WTC11 (cell line): ENCODE measurements at regions not wholly inside any gene's neighbourhood (a gene's known extent, or its start where the extent isn't known, plus 50 kb on each side); places are given as distances from the start of the nearest gene placed in this dataset.

ENCODE experiments used
- ATAC-seq: fragments of 200-7000 bp; cut with Tn5 transposase; 2 replicates; pipeline ENCODE4 v1.10.0; 2021; ENCODE audit warnings: mild to moderate bottlenecking, moderate library complexity
- CTCF ChIA-PET: fragments of 300-600 bp; sonication (Branson Sonifier 250); formaldehyde crosslinking; loops from one replicate; lab custom pipeline; 2021; ENCODE audit warnings: antibody characterized with exemption; lab: Charles Lee
- POLR2A ChIA-PET: fragments of 350-600 bp; sonication (Branson Sonifier 250); formaldehyde crosslinking; loops from one replicate; lab custom pipeline; 2021; ENCODE audit warnings: antibody characterized with exemption; lab: Charles Lee
- DNase-seq: peaks from one replicate; pipeline ENCODE4 v3.0.0; 2021; ENCODE audit warnings: low spot score
- H3K27ac Mint-ChIP-seq: 2 replicates; pipeline ENCODE4 v1.8.0; 2021; ENCODE audit warnings: mixed read lengths
- H3K27me3 Mint-ChIP-seq: 2 replicates; pipeline ENCODE4 v1.8.0; 2021; ENCODE audit warnings: low read depth, mild to moderate bottlenecking, moderate library complexity, mixed read lengths
- H3K36me3 Mint-ChIP-seq: 2 replicates; pipeline ENCODE4 v1.8.0; 2021; ENCODE audit warnings: mixed read lengths
- H3K4me1 Mint-ChIP-seq: 2 replicates; pipeline ENCODE4 v1.8.0; 2022; ENCODE audit warnings: mixed read lengths
- H3K4me3 Mint-ChIP-seq: 2 replicates; pipeline ENCODE4 v1.8.0; 2021; ENCODE audit warnings: mild to moderate bottlenecking, moderate library complexity, mixed read lengths
- H3K9me3 Mint-ChIP-seq: 2 replicates; pipeline ENCODE4 v1.8.0; 2021; ENCODE audit warnings: mixed read lengths
- ATF1 ChIP-seq: sonication (generic); formaldehyde crosslinking; IDR thresholded peaks from 2 replicates; pipeline ENCODE4 v1.8.1; 2023; ENCODE audit warnings: mild to moderate bottlenecking, moderate library complexity, missing genetic modification reagents
- ELF4 ChIP-seq: sonication (generic); formaldehyde crosslinking; IDR thresholded peaks from 2 replicates; pipeline ENCODE4 v1.8.1; 2022; ENCODE audit warnings: low read depth, mild to moderate bottlenecking, moderate library complexity, missing genetic modification reagents
- EMX1 ChIP-seq: fragments of 250-450 bp; sonication (Bioruptor Pico); IDR thresholded peaks from 2 replicates; pipeline ENCODE4 v1.8.0; 2021; ENCODE audit warnings: mild to moderate bottlenecking
- ESRRA ChIP-seq: sonication (generic); formaldehyde crosslinking; IDR thresholded peaks from 2 replicates; pipeline ENCODE4 v1.8.1; 2022; ENCODE audit warnings: mild to moderate bottlenecking, missing genetic modification reagents, borderline replicate concordance
- IRF1 ChIP-seq: sonication (generic); formaldehyde crosslinking; IDR thresholded peaks from 2 replicates; pipeline ENCODE4 v1.8.0; 2023; ENCODE audit warnings: missing genetic modification reagents
- MXD4 ChIP-seq: fragments of 250-450 bp; sonication (Bioruptor Pico); IDR thresholded peaks from 2 replicates; pipeline ENCODE4 v1.8.0; 2021; ENCODE audit warnings: mild to moderate bottlenecking, moderate library complexity, borderline replicate concordance
- NFATC4 ChIP-seq: fragments of 250-450 bp; sonication (Bioruptor Pico); IDR thresholded peaks from 2 replicates; pipeline ENCODE4 v1.9.0; 2021; ENCODE audit warnings: mild to moderate bottlenecking
- NFYB ChIP-seq: sonication (generic); formaldehyde crosslinking; conservative IDR thresholded peaks from 2 replicates; pipeline ENCODE4 v1.8.0; 2022; ENCODE audit warnings: low read depth, missing genetic modification reagents
- NR1H2 ChIP-seq: sonication (generic); formaldehyde crosslinking; IDR thresholded peaks from 2 replicates; pipeline ENCODE4 v1.9.0; 2021; ENCODE audit warnings: mild to moderate bottlenecking, moderate library complexity, missing genetic modification reagents
- NR3C1 ChIP-seq: sonication (generic); formaldehyde crosslinking; conservative IDR thresholded peaks from 2 replicates; pipeline ENCODE4 v1.8.1; 2023; ENCODE audit warnings: low read depth, mild to moderate bottlenecking, missing genetic modification reagents
- PRDM15 ChIP-seq: sonication (generic); formaldehyde crosslinking; IDR thresholded peaks from 2 replicates; pipeline ENCODE4 v1.8.0; 2022; ENCODE audit warnings: missing genetic modification reagents
- RORB ChIP-seq: fragments of 250-450 bp; sonication (Bioruptor Pico); IDR thresholded peaks from 2 replicates; pipeline ENCODE4 v1.9.0; 2021; ENCODE audit warnings: mild to moderate bottlenecking
- SMAD3 ChIP-seq: sonication (generic); formaldehyde crosslinking; IDR thresholded peaks from 2 replicates; pipeline ENCODE4 v1.8.0; 2022; ENCODE audit warnings: missing genetic modification reagents, mild to moderate bottlenecking, borderline replicate concordance
- SMAD4 ChIP-seq: sonication (generic); formaldehyde crosslinking; IDR thresholded peaks from 2 replicates; pipeline ENCODE4 v1.8.0; 2022; ENCODE audit warnings: mild to moderate bottlenecking, missing genetic modification reagents
- SOX15 ChIP-seq: fragments of 250-450 bp; sonication (Bioruptor Pico); IDR thresholded peaks from 2 replicates; pipeline ENCODE4 v1.9.0; 2021; ENCODE audit warnings: mild to moderate bottlenecking
- TEAD1 ChIP-seq: sonication (generic); formaldehyde crosslinking; IDR thresholded peaks from 2 replicates; pipeline ENCODE4 v1.8.0; 2022; ENCODE audit warnings: mild to moderate bottlenecking, missing genetic modification reagents
- TP53 ChIP-seq: sonication (generic); formaldehyde crosslinking; IDR thresholded peaks from 2 replicates; pipeline ENCODE4 v1.8.1; 2023; ENCODE audit warnings: mild to moderate bottlenecking, missing genetic modification reagents
- ZBTB21 ChIP-seq: sonication (generic); formaldehyde crosslinking; IDR thresholded peaks from 2 replicates; pipeline ENCODE4 v1.8.1; 2023; ENCODE audit warnings: mild to moderate bottlenecking, missing genetic modification reagents, borderline replicate concordance
- ZBTB43 ChIP-seq: sonication (generic); formaldehyde crosslinking; IDR thresholded peaks from 2 replicates; pipeline ENCODE4 v1.8.1; 2023; ENCODE audit warnings: mild to moderate bottlenecking, missing genetic modification reagents
- ZMAT4 ChIP-seq: fragments of 250-450 bp; sonication (Bioruptor Pico); IDR thresholded peaks from 2 replicates; pipeline ENCODE4 v1.9.0; 2021; ENCODE audit warnings: mild to moderate bottlenecking
- ZNF219 ChIP-seq: sonication (generic); formaldehyde crosslinking; IDR thresholded peaks from 2 replicates; pipeline ENCODE4 v1.8.0; 2023; ENCODE audit warnings: missing genetic modification reagents, mild to moderate bottlenecking, borderline replicate concordance
- TF ChIP-seq, protein P1 (sequence below): sonication (generic); formaldehyde crosslinking; IDR thresholded peaks from 2 replicates; pipeline ENCODE4 v1.8.0; 2022; ENCODE audit warnings: mild to moderate bottlenecking, missing genetic modification reagents
- TF ChIP-seq, protein P2 (sequence below): sonication (generic); formaldehyde crosslinking; IDR thresholded peaks from 2 replicates; pipeline ENCODE4 v1.8.0; 2023; ENCODE audit warnings: mild to moderate bottlenecking, missing genetic modification reagents
- TF ChIP-seq, protein P3 (sequence below): sonication (generic); formaldehyde crosslinking; IDR thresholded peaks from 2 replicates; pipeline ENCODE4 v1.8.1; 2023; ENCODE audit warnings: mild to moderate bottlenecking, moderate library complexity, missing genetic modification reagents

DNA sequence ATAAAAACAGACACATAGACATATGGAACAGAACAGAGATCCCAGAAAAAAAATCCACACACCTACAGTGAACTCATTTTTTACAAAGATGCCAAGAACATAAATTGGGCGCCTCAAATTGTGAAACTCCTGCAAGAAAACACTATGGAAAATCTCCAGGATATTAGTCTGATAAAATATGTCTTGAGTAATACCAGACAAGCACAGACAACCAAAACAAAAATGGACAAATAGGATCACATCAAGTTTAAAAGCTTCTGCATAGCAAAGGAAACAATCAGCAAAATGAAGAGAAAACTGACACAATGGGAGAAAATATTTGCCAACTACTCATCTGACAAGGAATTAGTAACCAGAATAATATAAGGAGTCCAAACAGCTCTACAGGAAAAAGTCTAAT, 337.3 kb upstream of the DIPK2B start (continued):
- TF ChIP-seq, protein P1, sequence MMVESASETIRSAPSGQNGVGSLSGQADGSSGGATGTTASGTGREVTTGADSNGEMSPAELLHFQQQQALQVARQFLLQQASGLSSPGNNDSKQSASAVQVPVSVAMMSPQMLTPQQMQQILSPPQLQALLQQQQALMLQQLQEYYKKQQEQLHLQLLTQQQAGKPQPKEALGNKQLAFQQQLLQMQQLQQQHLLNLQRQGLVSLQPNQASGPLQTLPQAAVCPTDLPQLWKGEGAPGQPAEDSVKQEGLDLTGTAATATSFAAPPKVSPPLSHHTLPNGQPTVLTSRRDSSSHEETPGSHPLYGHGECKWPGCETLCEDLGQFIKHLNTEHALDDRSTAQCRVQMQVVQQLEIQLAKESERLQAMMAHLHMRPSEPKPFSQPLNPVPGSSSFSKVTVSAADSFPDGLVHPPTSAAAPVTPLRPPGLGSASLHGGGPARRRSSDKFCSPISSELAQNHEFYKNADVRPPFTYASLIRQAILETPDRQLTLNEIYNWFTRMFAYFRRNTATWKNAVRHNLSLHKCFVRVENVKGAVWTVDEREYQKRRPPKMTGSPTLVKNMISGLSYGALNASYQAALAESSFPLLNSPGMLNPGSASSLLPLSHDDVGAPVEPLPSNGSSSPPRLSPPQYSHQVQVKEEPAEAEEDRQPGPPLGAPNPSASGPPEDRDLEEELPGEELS (CRISPR knock-in tag) = no peak
- TF ChIP-seq, protein P2, sequence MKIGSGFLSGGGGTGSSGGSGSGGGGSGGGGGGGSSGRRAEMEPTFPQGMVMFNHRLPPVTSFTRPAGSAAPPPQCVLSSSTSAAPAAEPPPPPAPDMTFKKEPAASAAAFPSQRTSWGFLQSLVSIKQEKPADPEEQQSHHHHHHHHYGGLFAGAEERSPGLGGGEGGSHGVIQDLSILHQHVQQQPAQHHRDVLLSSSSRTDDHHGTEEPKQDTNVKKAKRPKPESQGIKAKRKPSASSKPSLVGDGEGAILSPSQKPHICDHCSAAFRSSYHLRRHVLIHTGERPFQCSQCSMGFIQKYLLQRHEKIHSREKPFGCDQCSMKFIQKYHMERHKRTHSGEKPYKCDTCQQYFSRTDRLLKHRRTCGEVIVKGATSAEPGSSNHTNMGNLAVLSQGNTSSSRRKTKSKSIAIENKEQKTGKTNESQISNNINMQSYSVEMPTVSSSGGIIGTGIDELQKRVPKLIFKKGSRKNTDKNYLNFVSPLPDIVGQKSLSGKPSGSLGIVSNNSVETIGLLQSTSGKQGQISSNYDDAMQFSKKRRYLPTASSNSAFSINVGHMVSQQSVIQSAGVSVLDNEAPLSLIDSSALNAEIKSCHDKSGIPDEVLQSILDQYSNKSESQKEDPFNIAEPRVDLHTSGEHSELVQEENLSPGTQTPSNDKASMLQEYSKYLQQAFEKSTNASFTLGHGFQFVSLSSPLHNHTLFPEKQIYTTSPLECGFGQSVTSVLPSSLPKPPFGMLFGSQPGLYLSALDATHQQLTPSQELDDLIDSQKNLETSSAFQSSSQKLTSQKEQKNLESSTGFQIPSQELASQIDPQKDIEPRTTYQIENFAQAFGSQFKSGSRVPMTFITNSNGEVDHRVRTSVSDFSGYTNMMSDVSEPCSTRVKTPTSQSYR (CRISPR knock-in tag) = no peak
- TF ChIP-seq ZBTB43 (CRISPR knock-in tag) = no peak
- TF ChIP-seq TP53 (CRISPR knock-in tag) = no peak
- no peak for TF ChIP-seq ZBTB21
- TF ChIP-seq NR1H2 (CRISPR knock-in tag) = no peak
- no peak for TF ChIP-seq MXD4 (CRISPR knock-in tag)

- Mint-ChIP-seq H3K27ac (no peak overlapping the region), H3K36me3 (no peaks in the 10 kb centered on the region), H3K27me3 (no peaks in the 10 kb centered on the region), H3K4me1 (no peaks in the 10 kb centered on the region), H3K9me3 (no peaks in the 10 kb centered on the region), H3K4me3 (no peak overlapping the region)
- CTCF ChIA-PET = no interaction called here
- DNase-seq (no peak), ATAC-seq (no peak)
- POLR2A ChIA-PET = no interaction called here
- TF ChIP-seq NR3C1 (CRISPR knock-in tag) (no peak), ZNF219 (no peak), NFATC4 (CRISPR knock-in tag) (no peak), ZMAT4 (CRISPR knock-in tag) (no peak), EMX1 (CRISPR knock-in tag) (no peak), ATF1 (CRISPR knock-in tag) (no peak), TEAD1 (CRISPR knock-in tag) (no peak), SMAD3 (no peak), SOX15 (no peak), ELF4 (CRISPR knock-in tag) (no peak), SMAD4 (CRISPR knock-in tag) (no peak), NFYB (CRISPR knock-in tag) (no peak), IRF1 (CRISPR knock-in tag) (no peak), ESRRA (CRISPR knock-in tag) (no peak), RORB (CRISPR knock-in tag) (no peak), PRDM15 (CRISPR knock-in tag) (no peak)
- TF ChIP-seq, protein P3, sequence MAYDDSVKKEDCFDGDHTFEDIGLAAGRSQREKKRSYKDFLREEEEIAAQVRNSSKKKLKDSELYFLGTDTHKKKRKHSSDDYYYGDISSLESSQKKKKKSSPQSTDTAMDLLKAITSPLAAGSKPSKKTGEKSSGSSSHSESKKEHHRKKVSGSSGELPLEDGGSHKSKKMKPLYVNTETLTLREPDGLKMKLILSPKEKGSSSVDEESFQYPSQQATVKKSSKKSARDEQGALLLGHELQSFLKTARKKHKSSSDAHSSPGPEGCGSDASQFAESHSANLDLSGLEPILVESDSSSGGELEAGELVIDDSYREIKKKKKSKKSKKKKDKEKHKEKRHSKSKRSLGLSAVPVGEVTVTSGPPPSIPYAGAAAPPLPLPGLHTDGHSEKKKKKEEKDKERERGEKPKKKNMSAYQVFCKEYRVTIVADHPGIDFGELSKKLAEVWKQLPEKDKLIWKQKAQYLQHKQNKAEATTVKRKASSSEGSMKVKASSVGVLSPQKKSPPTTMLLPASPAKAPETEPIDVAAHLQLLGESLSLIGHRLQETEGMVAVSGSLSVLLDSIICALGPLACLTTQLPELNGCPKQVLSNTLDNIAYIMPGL (CRISPR knock-in tag) = no peak
These were observed 327.2 kb upstream of the DIPK2B start for GRCh38 chrX:45527834-45528233.
